ENCODE measurements at regions not wholly inside any gene's neighbourhood (a gene's known extent, or its start where the extent isn't known, plus 50 kb on each side); places are given as distances from the start of the nearest gene placed in this dataset.

GRCh38 chrX:52585892-52586291 lies 68.8 kb downstream of the SSX7 start:
- Histone ChIP-seq H3K27me3 (ENCODE audit: control insufficient read depth, insufficient read depth, low read length) (no peaks in the 10 kb centered on the region), H3K79me2 (ENCODE audit: control insufficient read depth, insufficient read depth, low read length) (no peaks in the 10 kb centered on the region), H3K4me2 (ENCODE audit: extremely low read depth, insufficient read depth, low read length) (no peak overlapping the region), H3K36me3 (ENCODE audit: control insufficient read depth, insufficient read depth, low read length) (no peaks in the 10 kb centered on the region), H3K9me3 (ENCODE audit: control insufficient read depth, insufficient read depth, low read depth, low read length) (no peaks in the 10 kb centered on the region), H3K9ac (ENCODE audit: insufficient read depth, low read length) (no peak overlapping the region), H3K4me1 (ENCODE audit: control insufficient read depth, extremely low read depth, insufficient read depth, low read length) (no peaks in the 10 kb centered on the region), H3K27ac (ENCODE audit: insufficient read depth, low read length) (no peak overlapping the region), H3K4me3 (replicated peaks in 1 of 4; ENCODE audit: control extremely low read depth in 1 of 4, insufficient read depth in 1 of 4, low read depth in 3 of 4, low read length in 4 of 4) (no peak overlapping the region), H2AFZ (ENCODE audit: low read length) (no peak overlapping the region), H4K20me1 (ENCODE audit: control insufficient read depth, extremely low read depth, insufficient read depth, low read length) (no peaks in the 10 kb centered on the region)
- TF ChIP-seq EZH2 (IDR thresholded peaks at IDR 0.05; ENCODE audit: low read length, missing control alignments) (no peak), CTCF (conservative IDR thresholded peaks at IDR 0.05 in 1 of 2, IDR thresholded peaks at IDR 0.05 in 1 of 2; ENCODE audit: low read depth in 1 of 2, low read length in 2 of 2) (no peak)
- no peak for DNase-seq (ENCODE audit: low read depth in 2 of 2)

GRCh38 chrX:52577464-52578173 lies 60.8 kb upstream of the XAGE1B start:
- H4K20me1 ChIP-seq (ENCODE audit: control insufficient read depth, extremely low read depth, insufficient read depth, low read length): no peaks in the 10 kb centered on the region
- H3K27ac ChIP-seq (ENCODE audit: insufficient read depth, low read length): no peak overlapping the region
- no peaks in the 10 kb centered on the region for H3K36me3 ChIP-seq (ENCODE audit: control insufficient read depth, insufficient read depth, low read length)
- H2AFZ ChIP-seq (ENCODE audit: low read length): no peak overlapping the region
- no peaks in the 10 kb centered on the region for H3K79me2 ChIP-seq (ENCODE audit: control insufficient read depth, insufficient read depth, low read length)
- no peaks in the 10 kb centered on the region for H3K9me3 ChIP-seq (ENCODE audit: control insufficient read depth, insufficient read depth, low read depth, low read length)
- no peak overlapping the region for H3K9ac ChIP-seq (ENCODE audit: insufficient read depth, low read length)
- TF ChIP-seq EZH2 (IDR thresholded peaks at IDR 0.05; ENCODE audit: low read length, missing control alignments): no peak
- no peak for TF ChIP-seq CTCF (conservative IDR thresholded peaks at IDR 0.05 in 1 of 2, IDR thresholded peaks at IDR 0.05 in 1 of 2; ENCODE audit: low read depth in 1 of 2, low read length in 2 of 2)
- DNase-seq (ENCODE audit: low read depth in 2 of 2): no peak
- H3K27me3 ChIP-seq (ENCODE audit: control insufficient read depth, insufficient read depth, low read length): no peaks in the 10 kb centered on the region
- H3K4me2 ChIP-seq (ENCODE audit: extremely low read depth, insufficient read depth, low read length): no peak overlapping the region
- no peaks in the 10 kb centered on the region for H3K4me1 ChIP-seq (ENCODE audit: control insufficient read depth, extremely low read depth, insufficient read depth, low read length)
- no peak overlapping the region for H3K4me3 ChIP-seq (replicated peaks in 1 of 4; ENCODE audit: control extremely low read depth in 1 of 4, insufficient read depth in 1 of 4, low read depth in 3 of 4, low read length in 4 of 4)

- Histone ChIP-seq H3K9me3 (ENCODE audit: control insufficient read depth, insufficient read depth, low read depth, low read length) (no peaks in the 10 kb centered on the region), H2AFZ (ENCODE audit: low read length) (no peak overlapping the region), H3K9ac (ENCODE audit: insufficient read depth, low read length) (no peak overlapping the region), H3K4me3 (replicated peaks in 1 of 4; ENCODE audit: control extremely low read depth in 1 of 4, insufficient read depth in 1 of 4, low read depth in 3 of 4, low read length in 4 of 4) (no peak overlapping the region), H3K27me3 (ENCODE audit: control insufficient read depth, insufficient read depth, low read length) (no peaks in the 10 kb centered on the region), H3K4me2 (ENCODE audit: extremely low read depth, insufficient read depth, low read length) (no peak overlapping the region), H4K20me1 (ENCODE audit: control insufficient read depth, extremely low read depth, insufficient read depth, low read length) (no peaks in the 10 kb centered on the region), H3K4me1 (ENCODE audit: control insufficient read depth, extremely low read depth, insufficient read depth, low read length) (no peaks in the 10 kb centered on the region), H3K36me3 (ENCODE audit: control insufficient read depth, insufficient read depth, low read length) (no peaks in the 10 kb centered on the region), H3K79me2 (ENCODE audit: control insufficient read depth, insufficient read depth, low read length) (no peaks in the 10 kb centered on the region), H3K27ac (ENCODE audit: insufficient read depth, low read length) (no peak overlapping the region)
- DNase-seq (ENCODE audit: low read depth in 2 of 2): no peak
- no peak for TF ChIP-seq CTCF (conservative IDR thresholded peaks at IDR 0.05 in 1 of 2, IDR thresholded peaks at IDR 0.05 in 1 of 2; ENCODE audit: low read depth in 1 of 2, low read length in 2 of 2)
- TF ChIP-seq EZH2 (IDR thresholded peaks at IDR 0.05; ENCODE audit: low read length, missing control alignments): no peak
These were observed 60.1 kb upstream of the XAGE1B start for GRCh38 chrX:52576946-52577345.
